ENCODE measurements at regions not wholly inside any gene's neighbourhood (a gene's known extent, or its start where the extent isn't known, plus 50 kb on each side); places are given as distances from the start of the nearest gene placed in this dataset.

GRCh38 chr11:112616327-112617097 is 344.7 kb upstream of the NCAM1 start:
- H3K4me1 Mint-ChIP-seq (ENCODE audit: low read depth): peaks cover 28% of the 10 kb centered on the region
- no peak overlapping the region for H3K4me3 Mint-ChIP-seq (ENCODE audit: unreplicated experiment)
- DNase-seq (ENCODE audit: low spot score): no peak
- TF ChIP-seq CTCF (IDR thresholded peaks at IDR 0.05): no peak
- H3K36me3 Mint-ChIP-seq (ENCODE audit: low read depth): peaks cover 2% of the 10 kb centered on the region
- no peaks in the 10 kb centered on the region for H3K9me3 Mint-ChIP-seq (ENCODE audit: low read depth)
- H3K27me3 Mint-ChIP-seq (ENCODE audit: low read depth): no peaks in the 10 kb centered on the region
- H3K27ac Mint-ChIP-seq (ENCODE audit: unreplicated experiment): no peak overlapping the region

GRCh38 chr11:112617098-112617425 is 344.2 kb upstream of the NCAM1 start:
- Mint-ChIP-seq H3K27ac (ENCODE audit: unreplicated experiment) (no peak overlapping the region), H3K4me1 (ENCODE audit: low read depth) (peaks cover 23% of the 10 kb centered on the region), H3K36me3 (ENCODE audit: low read depth) (peaks cover 2% of the 10 kb centered on the region), H3K27me3 (ENCODE audit: low read depth) (no peaks in the 10 kb centered on the region), H3K9me3 (ENCODE audit: low read depth) (peaks cover 4% of the 10 kb centered on the region), H3K4me3 (ENCODE audit: unreplicated experiment) (no peak overlapping the region)
- no peak for DNase-seq (ENCODE audit: low spot score)
- no peak for TF ChIP-seq CTCF (IDR thresholded peaks at IDR 0.05)

GRCh38 chr11:112617977-112618826 is 343.0 kb upstream of the NCAM1 start:
- no peak overlapping the region for H3K4me3 Mint-ChIP-seq (ENCODE audit: unreplicated experiment)
- H3K27me3 Mint-ChIP-seq (ENCODE audit: low read depth): no peaks in the 10 kb centered on the region

GRCh38 chr11:112619106-112619505 is 342.1 kb upstream of the NCAM1 start:
- Mint-ChIP-seq H3K4me1 (ENCODE audit: low read depth) (peaks cover 5% of the 10 kb centered on the region), H3K36me3 (ENCODE audit: low read depth) (peaks cover 2% of the 10 kb centered on the region), H3K27me3 (ENCODE audit: low read depth) (peaks cover 1% of the 10 kb centered on the region), H3K27ac (ENCODE audit: unreplicated experiment) (no peak overlapping the region), H3K9me3 (ENCODE audit: low read depth) (peaks cover 5% of the 10 kb centered on the region), H3K4me3 (ENCODE audit: unreplicated experiment) (no peak overlapping the region)
- TF ChIP-seq CTCF (IDR thresholded peaks at IDR 0.05): no peak
- no peak for DNase-seq (ENCODE audit: low spot score)

More at GRCh38 chr11:112617977-112618826, 343.0 kb upstream of the NCAM1 start:
- TF ChIP-seq CTCF (IDR thresholded peaks at IDR 0.05): no peak
- no peak for DNase-seq (ENCODE audit: low spot score)
- Mint-ChIP-seq H3K36me3 (ENCODE audit: low read depth) (peaks cover 2% of the 10 kb centered on the region), H3K27ac (ENCODE audit: unreplicated experiment) (no peak overlapping the region), H3K4me1 (ENCODE audit: low read depth) (peaks cover 12% of the 10 kb centered on the region), H3K9me3 (ENCODE audit: low read depth) (peaks cover 5% of the 10 kb centered on the region)

- Mint-ChIP-seq H3K4me3 (ENCODE audit: unreplicated experiment) (no peak overlapping the region), H3K27ac (ENCODE audit: unreplicated experiment) (no peak overlapping the region), H3K9me3 (ENCODE audit: low read depth) (peaks cover 5% of the 10 kb centered on the region), H3K36me3 (ENCODE audit: low read depth) (peaks cover 2% of the 10 kb centered on the region), H3K4me1 (ENCODE audit: low read depth) (no peaks in the 10 kb centered on the region), H3K27me3 (ENCODE audit: low read depth) (peaks cover 1% of the 10 kb centered on the region)
- DNase-seq (ENCODE audit: low spot score): no peak
- TF ChIP-seq CTCF (IDR thresholded peaks at IDR 0.05): no peak
These were observed 340.4 kb upstream of the NCAM1 start for GRCh38 chr11:112620621-112621394.

Data from chondrocyte (in vitro differentiated cells).